Tibial nerve (tissue), 4 donors: ENCODE measurements at regions not wholly inside any gene's neighbourhood (a gene's known extent, or its start where the extent isn't known, plus 50 kb on each side); places are given as distances from the start of the nearest gene placed in this dataset.

Source experiments
- EP300 ChIP-seq, 2 donors: sonication (generic); formaldehyde crosslinking; IDR thresholded peaks; one replicate each; pipeline ENCODE4 v1.6.1; 2017; ENCODE audit warnings: antibody characterized with exemption in 2 of 2, mild to moderate bottlenecking in 1 of 2
- POLR2A ChIP-seq, 2 donors: fragments of 450-650 bp; IDR thresholded peaks; one replicate each; pipeline ENCODE4 v1.6.1; 2017; ENCODE audit warnings: antibody characterized with exemption in 2 of 2, mild to moderate bottlenecking in 2 of 2, moderate library complexity in 2 of 2
- TF ChIP-seq, protein P1 (sequence below), 5 experiments: fragments of 200-600 bp in 3 of 5; fragments of 450-650 bp in 2 of 5; sonication (generic) in 3 of 5; IDR thresholded peaks; one replicate each; pipeline ENCODE4 v1.5.1; 2016 to 2019; ENCODE audit warnings: antibody characterized with exemption in 5 of 5, mild to moderate bottlenecking in 3 of 5, moderate library complexity in 2 of 5

DNA sequence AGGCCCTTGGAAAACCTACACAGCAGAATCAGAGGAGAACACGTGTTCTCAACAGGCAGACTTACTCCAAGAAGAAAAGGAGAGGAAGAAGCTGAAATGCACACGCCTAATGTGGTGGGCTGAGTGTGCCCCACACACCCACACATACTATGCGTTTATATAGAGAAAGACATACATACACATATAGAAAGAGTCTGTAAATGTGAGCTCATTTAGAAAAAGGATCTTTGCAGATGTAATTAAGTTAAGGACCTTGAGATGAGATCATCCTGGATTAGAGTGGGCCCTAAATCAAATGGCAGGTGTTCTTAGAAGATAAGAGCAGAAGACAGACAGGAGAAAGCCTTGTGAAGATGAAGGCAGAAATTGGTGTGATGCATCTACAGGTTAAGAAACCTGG lies 87.2 kb upstream of the KLF3 start:
- TF ChIP-seq EP300 (IDR thresholded peaks at IDR 0.05) (no peak), POLR2A (IDR thresholded peaks at IDR 0.05) (no peak)
- TF ChIP-seq, protein P1, sequence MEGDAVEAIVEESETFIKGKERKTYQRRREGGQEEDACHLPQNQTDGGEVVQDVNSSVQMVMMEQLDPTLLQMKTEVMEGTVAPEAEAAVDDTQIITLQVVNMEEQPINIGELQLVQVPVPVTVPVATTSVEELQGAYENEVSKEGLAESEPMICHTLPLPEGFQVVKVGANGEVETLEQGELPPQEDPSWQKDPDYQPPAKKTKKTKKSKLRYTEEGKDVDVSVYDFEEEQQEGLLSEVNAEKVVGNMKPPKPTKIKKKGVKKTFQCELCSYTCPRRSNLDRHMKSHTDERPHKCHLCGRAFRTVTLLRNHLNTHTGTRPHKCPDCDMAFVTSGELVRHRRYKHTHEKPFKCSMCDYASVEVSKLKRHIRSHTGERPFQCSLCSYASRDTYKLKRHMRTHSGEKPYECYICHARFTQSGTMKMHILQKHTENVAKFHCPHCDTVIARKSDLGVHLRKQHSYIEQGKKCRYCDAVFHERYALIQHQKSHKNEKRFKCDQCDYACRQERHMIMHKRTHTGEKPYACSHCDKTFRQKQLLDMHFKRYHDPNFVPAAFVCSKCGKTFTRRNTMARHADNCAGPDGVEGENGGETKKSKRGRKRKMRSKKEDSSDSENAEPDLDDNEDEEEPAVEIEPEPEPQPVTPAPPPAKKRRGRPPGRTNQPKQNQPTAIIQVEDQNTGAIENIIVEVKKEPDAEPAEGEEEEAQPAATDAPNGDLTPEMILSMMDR (IDR thresholded peaks at IDR 0.05) = no peak
